ENCODE measurements at regions not wholly inside any gene's neighbourhood (a gene's known extent, or its start where the extent isn't known, plus 50 kb on each side); places are given as distances from the start of the nearest gene placed in this dataset.

DNA sequence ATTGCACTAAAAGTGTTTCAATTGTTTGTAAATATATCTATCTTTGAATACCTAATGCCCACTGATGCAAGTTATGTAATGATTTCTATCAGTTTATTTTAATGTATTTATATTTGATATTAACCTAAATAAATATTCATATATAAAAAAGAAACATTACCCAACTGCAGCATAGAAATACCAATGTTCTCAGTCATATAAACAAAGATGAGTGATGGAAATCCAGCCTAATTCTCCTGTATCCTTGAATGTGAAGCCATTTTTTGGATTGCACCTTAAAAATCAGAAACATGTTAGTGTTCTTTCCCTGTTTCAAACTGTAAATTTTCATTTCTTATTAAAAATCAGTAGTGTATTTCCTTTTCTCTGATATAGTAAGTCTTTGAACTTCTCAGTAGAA lies 305.8 kb upstream of the GNAI1 start:
- TF ChIP-seq, protein P1, sequence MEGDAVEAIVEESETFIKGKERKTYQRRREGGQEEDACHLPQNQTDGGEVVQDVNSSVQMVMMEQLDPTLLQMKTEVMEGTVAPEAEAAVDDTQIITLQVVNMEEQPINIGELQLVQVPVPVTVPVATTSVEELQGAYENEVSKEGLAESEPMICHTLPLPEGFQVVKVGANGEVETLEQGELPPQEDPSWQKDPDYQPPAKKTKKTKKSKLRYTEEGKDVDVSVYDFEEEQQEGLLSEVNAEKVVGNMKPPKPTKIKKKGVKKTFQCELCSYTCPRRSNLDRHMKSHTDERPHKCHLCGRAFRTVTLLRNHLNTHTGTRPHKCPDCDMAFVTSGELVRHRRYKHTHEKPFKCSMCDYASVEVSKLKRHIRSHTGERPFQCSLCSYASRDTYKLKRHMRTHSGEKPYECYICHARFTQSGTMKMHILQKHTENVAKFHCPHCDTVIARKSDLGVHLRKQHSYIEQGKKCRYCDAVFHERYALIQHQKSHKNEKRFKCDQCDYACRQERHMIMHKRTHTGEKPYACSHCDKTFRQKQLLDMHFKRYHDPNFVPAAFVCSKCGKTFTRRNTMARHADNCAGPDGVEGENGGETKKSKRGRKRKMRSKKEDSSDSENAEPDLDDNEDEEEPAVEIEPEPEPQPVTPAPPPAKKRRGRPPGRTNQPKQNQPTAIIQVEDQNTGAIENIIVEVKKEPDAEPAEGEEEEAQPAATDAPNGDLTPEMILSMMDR (IDR thresholded peaks at IDR 0.05): no peak
- no peak for TF ChIP-seq EZH2 (IDR thresholded peaks at IDR 0.05)

Data from neural progenitor cell (in vitro differentiated cells).